ENCODE measurements at regions not wholly inside any gene's neighbourhood (a gene's known extent, or its start where the extent isn't known, plus 50 kb on each side); places are given as distances from the start of the nearest gene placed in this dataset.

DNA sequence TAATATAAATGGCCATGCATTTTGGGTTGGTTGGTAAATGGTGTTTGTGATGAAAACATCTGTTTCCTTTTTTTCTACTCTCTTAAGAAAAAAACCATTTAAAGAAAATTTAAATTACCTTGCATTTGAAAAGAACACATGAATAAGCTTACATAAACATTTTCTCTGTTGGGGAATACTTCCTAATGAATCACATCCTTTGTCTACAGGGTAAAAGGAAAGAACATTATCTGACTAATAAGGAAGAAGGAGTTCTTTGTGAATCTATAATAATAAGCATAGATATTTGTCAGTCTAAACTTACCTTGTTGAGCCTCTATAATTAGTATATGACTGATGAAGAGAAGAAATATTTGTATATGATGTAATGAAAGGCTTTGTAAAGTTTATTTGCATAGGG, 254.1 kb upstream of the ZNF717 start:
- TF ChIP-seq CTCF (IDR thresholded peaks at IDR 0.05), result no peak
- no peak for TF ChIP-seq ZFX (IDR thresholded peaks at IDR 0.05; ENCODE audit: borderline replicate concordance)
